ENCODE measurements at regions not wholly inside any gene's neighbourhood (a gene's known extent, or its start where the extent isn't known, plus 50 kb on each side); places are given as distances from the start of the nearest gene placed in this dataset.

GRCh38 chr2:191537921-191538320 is 140.0 kb upstream of the NABP1 start:
- no peak overlapping the region for H3K27ac ChIP-seq (ENCODE audit: low read depth, low read length)

GRCh38 chr2:191538334-191538903 is 139.5 kb upstream of the NABP1 start:
- Histone ChIP-seq H3K27ac (ENCODE audit: low read depth, low read length) (no peak overlapping the region), H3K4me1 (ENCODE audit: control insufficient read depth in 1 of 2, insufficient read depth in 2 of 2, low read length in 2 of 2) (no peaks in the 10 kb centered on the region), H3K4me3 (ENCODE audit: low read depth in 1 of 2, low read length in 2 of 2) (no peak overlapping the region), H3K27me3 (ENCODE audit: control insufficient read depth in 1 of 2, insufficient read depth in 2 of 2, low read length in 2 of 2) (no peaks in the 10 kb centered on the region), H3K36me3 (ENCODE audit: control insufficient read depth in 1 of 2, insufficient read depth in 2 of 2, low read length in 2 of 2) (no peaks in the 10 kb centered on the region), H3K9me3 (ENCODE audit: control insufficient read depth in 1 of 2, low read length in 2 of 2) (no peaks in the 10 kb centered on the region), H3K9ac (ENCODE audit: low read depth in 1 of 2, low read length in 2 of 2) (no peak overlapping the region)

More at GRCh38 chr2:191537921-191538320, 140.0 kb upstream of the NABP1 start:
- Histone ChIP-seq H3K27me3 (ENCODE audit: control insufficient read depth in 1 of 2, insufficient read depth in 2 of 2, low read length in 2 of 2) (no peaks in the 10 kb centered on the region), H3K9ac (ENCODE audit: low read depth in 1 of 2, low read length in 2 of 2) (no peak overlapping the region), H3K4me1 (ENCODE audit: control insufficient read depth in 1 of 2, insufficient read depth in 2 of 2, low read length in 2 of 2) (no peaks in the 10 kb centered on the region), H3K4me3 (ENCODE audit: low read depth in 1 of 2, low read length in 2 of 2) (no peak overlapping the region), H3K9me3 (ENCODE audit: control insufficient read depth in 1 of 2, low read length in 2 of 2) (no peaks in the 10 kb centered on the region), H3K36me3 (ENCODE audit: control insufficient read depth in 1 of 2, insufficient read depth in 2 of 2, low read length in 2 of 2) (no peaks in the 10 kb centered on the region)

- H3K36me3 ChIP-seq (ENCODE audit: control insufficient read depth in 1 of 2, insufficient read depth in 2 of 2, low read length in 2 of 2): no peaks in the 10 kb centered on the region
- no peak overlapping the region for H3K27ac ChIP-seq (ENCODE audit: low read depth, low read length)
- H3K4me1 ChIP-seq (ENCODE audit: control insufficient read depth in 1 of 2, insufficient read depth in 2 of 2, low read length in 2 of 2): no peaks in the 10 kb centered on the region
- H3K9ac ChIP-seq (ENCODE audit: low read depth in 1 of 2, low read length in 2 of 2): no peak overlapping the region
- no peaks in the 10 kb centered on the region for H3K27me3 ChIP-seq (ENCODE audit: control insufficient read depth in 1 of 2, insufficient read depth in 2 of 2, low read length in 2 of 2)
- H3K9me3 ChIP-seq (ENCODE audit: control insufficient read depth in 1 of 2, low read length in 2 of 2): no peaks in the 10 kb centered on the region
- H3K4me3 ChIP-seq (ENCODE audit: low read depth in 1 of 2, low read length in 2 of 2): no peak overlapping the region
Measured at GRCh38 chr2:191539068-191539467, 138.9 kb upstream of the NABP1 start.

- no peaks in the 10 kb centered on the region for H3K27me3 ChIP-seq (ENCODE audit: control insufficient read depth in 1 of 2, insufficient read depth in 2 of 2, low read length in 2 of 2)
Measured at GRCh38 chr2:191540681-191541080, 137.3 kb upstream of the NABP1 start.

GRCh38 chr2:191543708-191544107 is 134.2 kb upstream of the NABP1 start:
- Histone ChIP-seq H3K9ac (ENCODE audit: low read depth in 1 of 2, low read length in 2 of 2) (no peak overlapping the region), H3K27ac (ENCODE audit: low read depth, low read length) (no peak overlapping the region), H3K27me3 (ENCODE audit: control insufficient read depth in 1 of 2, insufficient read depth in 2 of 2, low read length in 2 of 2) (no peaks in the 10 kb centered on the region), H3K4me3 (ENCODE audit: low read depth in 1 of 2, low read length in 2 of 2) (no peak overlapping the region), H3K4me1 (ENCODE audit: control insufficient read depth in 1 of 2, insufficient read depth in 2 of 2, low read length in 2 of 2) (no peaks in the 10 kb centered on the region), H3K9me3 (ENCODE audit: control insufficient read depth in 1 of 2, low read length in 2 of 2) (peaks cover 0 to 2% of the 10 kb centered on the region in 2 donors), H3K36me3 (ENCODE audit: control insufficient read depth in 1 of 2, insufficient read depth in 2 of 2, low read length in 2 of 2) (no peaks in the 10 kb centered on the region)

More at GRCh38 chr2:191540681-191541080, 137.3 kb upstream of the NABP1 start:
- no peak overlapping the region for H3K9ac ChIP-seq (ENCODE audit: low read depth in 1 of 2, low read length in 2 of 2)
- no peaks in the 10 kb centered on the region for H3K4me1 ChIP-seq (ENCODE audit: control insufficient read depth in 1 of 2, insufficient read depth in 2 of 2, low read length in 2 of 2)
- H3K4me3 ChIP-seq (ENCODE audit: low read depth in 1 of 2, low read length in 2 of 2): no peak overlapping the region
- no peaks in the 10 kb centered on the region for H3K36me3 ChIP-seq (ENCODE audit: control insufficient read depth in 1 of 2, insufficient read depth in 2 of 2, low read length in 2 of 2)
- no peak overlapping the region for H3K27ac ChIP-seq (ENCODE audit: low read depth, low read length)
- peaks cover 0 to 2% of the 10 kb centered on the region in 2 donors for H3K9me3 ChIP-seq (ENCODE audit: control insufficient read depth in 1 of 2, low read length in 2 of 2)

GRCh38 chr2:191544461-191545062 is 133.4 kb upstream of the NABP1 start:
- Histone ChIP-seq H3K4me1 (ENCODE audit: control insufficient read depth in 1 of 2, insufficient read depth in 2 of 2, low read length in 2 of 2) (no peaks in the 10 kb centered on the region), H3K27ac (ENCODE audit: low read depth, low read length) (no peak overlapping the region), H3K9ac (ENCODE audit: low read depth in 1 of 2, low read length in 2 of 2) (no peak overlapping the region), H3K9me3 (ENCODE audit: control insufficient read depth in 1 of 2, low read length in 2 of 2) (peaks cover 0 to 2% of the 10 kb centered on the region in 2 donors), H3K36me3 (ENCODE audit: control insufficient read depth in 1 of 2, insufficient read depth in 2 of 2, low read length in 2 of 2) (no peaks in the 10 kb centered on the region), H3K4me3 (ENCODE audit: low read depth in 1 of 2, low read length in 2 of 2) (no peak overlapping the region), H3K27me3 (ENCODE audit: control insufficient read depth in 1 of 2, insufficient read depth in 2 of 2, low read length in 2 of 2) (no peaks in the 10 kb centered on the region)

GRCh38 chr2:191545361-191545760 is 132.6 kb upstream of the NABP1 start:
- Histone ChIP-seq H3K9ac (ENCODE audit: low read depth in 1 of 2, low read length in 2 of 2) (no peak overlapping the region), H3K27me3 (ENCODE audit: control insufficient read depth in 1 of 2, insufficient read depth in 2 of 2, low read length in 2 of 2) (no peaks in the 10 kb centered on the region), H3K36me3 (ENCODE audit: control insufficient read depth in 1 of 2, insufficient read depth in 2 of 2, low read length in 2 of 2) (no peaks in the 10 kb centered on the region), H3K27ac (ENCODE audit: low read depth, low read length) (no peak overlapping the region), H3K4me1 (ENCODE audit: control insufficient read depth in 1 of 2, insufficient read depth in 2 of 2, low read length in 2 of 2) (no peaks in the 10 kb centered on the region), H3K9me3 (ENCODE audit: control insufficient read depth in 1 of 2, low read length in 2 of 2) (peaks cover 0 to 2% of the 10 kb centered on the region in 2 donors), H3K4me3 (ENCODE audit: low read depth in 1 of 2, low read length in 2 of 2) (no peak overlapping the region)

GRCh38 chr2:191552066-191552465 is 125.9 kb upstream of the NABP1 start:
- H3K27ac ChIP-seq (ENCODE audit: low read depth, low read length): no peak overlapping the region
- H3K4me3 ChIP-seq (ENCODE audit: low read depth in 1 of 2, low read length in 2 of 2): peak overlapping the region in 1 of 2 donors; percentile 2
- no peak overlapping the region for H3K9ac ChIP-seq (ENCODE audit: low read depth in 1 of 2, low read length in 2 of 2)
- H3K36me3 ChIP-seq (ENCODE audit: control insufficient read depth in 1 of 2, insufficient read depth in 2 of 2, low read length in 2 of 2): no peaks in the 10 kb centered on the region
- peaks cover 0 to 4% of the 10 kb centered on the region in 2 donors for H3K4me1 ChIP-seq (ENCODE audit: control insufficient read depth in 1 of 2, insufficient read depth in 2 of 2, low read length in 2 of 2)
- no peaks in the 10 kb centered on the region for H3K9me3 ChIP-seq (ENCODE audit: control insufficient read depth in 1 of 2, low read length in 2 of 2)
- H3K27me3 ChIP-seq (ENCODE audit: control insufficient read depth in 1 of 2, insufficient read depth in 2 of 2, low read length in 2 of 2): no peaks in the 10 kb centered on the region

GRCh38 chr2:191554240-191554639 is 123.7 kb upstream of the NABP1 start:
- Histone ChIP-seq H3K36me3 (ENCODE audit: control insufficient read depth in 1 of 2, insufficient read depth in 2 of 2, low read length in 2 of 2) (no peaks in the 10 kb centered on the region), H3K9me3 (ENCODE audit: control insufficient read depth in 1 of 2, low read length in 2 of 2) (no peaks in the 10 kb centered on the region), H3K9ac (ENCODE audit: low read depth in 1 of 2, low read length in 2 of 2) (no peak overlapping the region), H3K4me3 (ENCODE audit: low read depth in 1 of 2, low read length in 2 of 2) (no peak overlapping the region), H3K4me1 (ENCODE audit: control insufficient read depth in 1 of 2, insufficient read depth in 2 of 2, low read length in 2 of 2) (peaks cover 0 to 4% of the 10 kb centered on the region in 2 donors), H3K27me3 (ENCODE audit: control insufficient read depth in 1 of 2, insufficient read depth in 2 of 2, low read length in 2 of 2) (no peaks in the 10 kb centered on the region), H3K27ac (ENCODE audit: low read depth, low read length) (no peak overlapping the region)

GRCh38 chr2:191555092-191555742 is 122.7 kb upstream of the NABP1 start:
- H3K36me3 ChIP-seq (ENCODE audit: control insufficient read depth in 1 of 2, insufficient read depth in 2 of 2, low read length in 2 of 2): no peaks in the 10 kb centered on the region

More at GRCh38 chr2:191555092-191555742, 122.7 kb upstream of the NABP1 start:
- H3K4me1 ChIP-seq (ENCODE audit: control insufficient read depth in 1 of 2, insufficient read depth in 2 of 2, low read length in 2 of 2): peaks cover 0 to 4% of the 10 kb centered on the region in 2 donors
- H3K27ac ChIP-seq (ENCODE audit: low read depth, low read length): no peak overlapping the region
- H3K9ac ChIP-seq (ENCODE audit: low read depth in 1 of 2, low read length in 2 of 2): no peak overlapping the region
- H3K4me3 ChIP-seq (ENCODE audit: low read depth in 1 of 2, low read length in 2 of 2): peak overlapping the region in 1 of 2 donors; percentile 6
- no peaks in the 10 kb centered on the region for H3K27me3 ChIP-seq (ENCODE audit: control insufficient read depth in 1 of 2, insufficient read depth in 2 of 2, low read length in 2 of 2)
- no peaks in the 10 kb centered on the region for H3K9me3 ChIP-seq (ENCODE audit: control insufficient read depth in 1 of 2, low read length in 2 of 2)
